ENCODE measurements at regions not wholly inside any gene's neighbourhood (a gene's known extent, or its start where the extent isn't known, plus 50 kb on each side); places are given as distances from the start of the nearest gene placed in this dataset.

GRCh38 chr3:177610262-177610661, 413.0 kb upstream of the TBL1XR1 start:
- Histone ChIP-seq H3K79me2 (ENCODE audit: control insufficient read depth, insufficient read depth, low read length) (no peaks in the 10 kb centered on the region), H3K36me3 (replicated peaks in 1 of 2; ENCODE audit: control extremely low read depth in 1 of 2, control insufficient read depth in 1 of 2, extremely low read depth in 1 of 2, insufficient read depth in 2 of 2, low read length in 1 of 2) (no peaks in the 10 kb centered on the region), H3K27me3 (replicated peaks in 1 of 4; ENCODE audit: control extremely low read depth in 1 of 4, control insufficient read depth in 3 of 4, insufficient read depth in 4 of 4, low read length in 3 of 4) (no peaks in the 10 kb centered on the region), H2AFZ (ENCODE audit: insufficient read depth, low read depth, low read length, poor library complexity, severe bottlenecking) (no peak overlapping the region), H3K4me1 (ENCODE audit: control insufficient read depth in 2 of 2, insufficient read depth in 2 of 2, low read length in 2 of 2) (no peaks in the 10 kb centered on the region), H4K20me1 (ENCODE audit: control insufficient read depth, insufficient read depth, low read length, poor library complexity, severe bottlenecking) (no peaks in the 10 kb centered on the region), H3K4me3 (ENCODE audit: control extremely low read depth in 1 of 5, extremely low read depth in 1 of 5, insufficient read depth in 1 of 5, low read depth in 2 of 5, low read length in 4 of 5) (no peak overlapping the region), H3K4me2 (replicated peaks; ENCODE audit: low read depth, low read length, poor library complexity, severe bottlenecking) (no peak overlapping the region), H3K27ac (ENCODE audit: low read length in 2 of 2) (no peak overlapping the region), H3K9me3 (ENCODE audit: control extremely low read depth in 1 of 3, control insufficient read depth in 2 of 3, insufficient read depth in 1 of 3, low read length in 2 of 3) (peaks cover 0 to 2% (median 0%) of the 10 kb centered on the region in 3 donors), H3K9ac (ENCODE audit: low read length) (no peak overlapping the region)
- DNase-seq: no peak
- POLR2A ChIA-PET: no interaction called here
- WGBS (ENCODE audit: insufficient coverage): no CpG with 5 or more reads among the region's 2 CpGs
- H3K9me3 Mint-ChIP-seq (ENCODE audit: insufficient read depth): no peaks in the 10 kb centered on the region
- peaks cover 3% of the 10 kb centered on the region for H3K4me1 Mint-ChIP-seq
- TF ChIP-seq EZH2 (IDR thresholded peaks at IDR 0.05; ENCODE audit: borderline replicate concordance, insufficient read depth, low read depth, low read length, poor library complexity, severe bottlenecking) (no peak), CTCF (IDR thresholded peaks at IDR 0.05) (no peak)
- no peaks in the 10 kb centered on the region for H3K27me3 Mint-ChIP-seq
- no peak overlapping the region for H3K4me3 Mint-ChIP-seq
- CTCF ChIA-PET: no interaction called here
- intact Hi-C loops (cut with micrococcal nuclease): no loop called here
- no peak overlapping the region for H3K27ac Mint-ChIP-seq
- ATAC-seq (ENCODE audit: low read depth): no peak

- ATAC-seq (ENCODE audit: low read depth) (no peak), DNase-seq (no peak)
- no peak overlapping the region for H3K4me3 ChIP-seq (ENCODE audit: control extremely low read depth in 1 of 5, extremely low read depth in 1 of 5, insufficient read depth in 1 of 5, low read depth in 2 of 5, low read length in 4 of 5)
- POLR2A ChIA-PET: no interaction called here
- H4K20me1 ChIP-seq (ENCODE audit: control insufficient read depth, insufficient read depth, low read length, poor library complexity, severe bottlenecking): no peaks in the 10 kb centered on the region
- H3K4me3 Mint-ChIP-seq: no peak overlapping the region
- WGBS (ENCODE audit: insufficient coverage): 100% methylated on average over 2 of the region's 5 CpGs
- H3K4me1 Mint-ChIP-seq: peaks cover 3% of the 10 kb centered on the region
- CTCF ChIA-PET: no interaction called here
- H3K9ac ChIP-seq (ENCODE audit: low read length): no peak overlapping the region
- no peaks in the 10 kb centered on the region for H3K79me2 ChIP-seq (ENCODE audit: control insufficient read depth, insufficient read depth, low read length)
- no peak for TF ChIP-seq EZH2 (IDR thresholded peaks at IDR 0.05; ENCODE audit: borderline replicate concordance, insufficient read depth, low read depth, low read length, poor library complexity, severe bottlenecking)
- no peak overlapping the region for H2AFZ ChIP-seq (ENCODE audit: insufficient read depth, low read depth, low read length, poor library complexity, severe bottlenecking)
- no peak overlapping the region for H3K27ac ChIP-seq (ENCODE audit: low read length in 2 of 2)
- H3K9me3 Mint-ChIP-seq (ENCODE audit: insufficient read depth): no peaks in the 10 kb centered on the region
- no peaks in the 10 kb centered on the region for H3K9me3 ChIP-seq (ENCODE audit: control extremely low read depth in 1 of 3, control insufficient read depth in 2 of 3, insufficient read depth in 1 of 3, low read length in 2 of 3)
- no peaks in the 10 kb centered on the region for H3K27me3 Mint-ChIP-seq
- no peak overlapping the region for H3K4me2 ChIP-seq (replicated peaks; ENCODE audit: low read depth, low read length, poor library complexity, severe bottlenecking)
- no peaks in the 10 kb centered on the region for H3K36me3 ChIP-seq (replicated peaks in 1 of 2; ENCODE audit: control extremely low read depth in 1 of 2, control insufficient read depth in 1 of 2, extremely low read depth in 1 of 2, insufficient read depth in 2 of 2, low read length in 1 of 2)
- intact Hi-C loops (cut with micrococcal nuclease): no loop called here
- no peak overlapping the region for H3K27ac Mint-ChIP-seq
- no peaks in the 10 kb centered on the region for H3K27me3 ChIP-seq (replicated peaks in 1 of 4; ENCODE audit: control extremely low read depth in 1 of 4, control insufficient read depth in 3 of 4, insufficient read depth in 4 of 4, low read length in 3 of 4)
- no peaks in the 10 kb centered on the region for H3K4me1 ChIP-seq (ENCODE audit: control insufficient read depth in 2 of 2, insufficient read depth in 2 of 2, low read length in 2 of 2)
Measured at GRCh38 chr3:177610686-177611633, 413.7 kb upstream of the TBL1XR1 start.
